HFFc6 (cell line): ENCODE measurements at regions not wholly inside any gene's neighbourhood (a gene's known extent, or its start where the extent isn't known, plus 50 kb on each side); places are given as distances from the start of the nearest gene placed in this dataset.
"Not testable (repeated sequence)": the region's sequence is repeated elsewhere in the genome, so short reads cannot be mapped to it uniquely, and the experiment has no call there.

ENCODE experiments used
- DNase-seq: peaks from one replicate; pipeline ENCODE4 v3.0.0-alpha.2; 2018
- H3K27ac Mint-ChIP-seq: 2 replicates; pipeline ENCODE4 v1.8.0; 2020; ENCODE audit warnings: mild to moderate bottlenecking, mixed read lengths
- H3K27me3 Mint-ChIP-seq: 2 replicates; pipeline ENCODE4 v1.8.0; 2021; ENCODE audit warnings: mild to moderate bottlenecking, moderate library complexity, mixed read lengths; ENCODE audit not compliant: insufficient read depth
- H3K36me3 Mint-ChIP-seq: 2 replicates; pipeline ENCODE4 v1.8.0; 2021; ENCODE audit warnings: low read depth, mixed read lengths
- H3K4me1 Mint-ChIP-seq: 2 replicates; pipeline ENCODE4 v1.8.0; 2020; ENCODE audit warnings: low read depth, mixed read lengths
- H3K4me3 Mint-ChIP-seq: 2 replicates; pipeline ENCODE4 v1.8.0; 2020; ENCODE audit warnings: mild to moderate bottlenecking, moderate library complexity, mixed read lengths
- H3K9me3 Mint-ChIP-seq: 2 replicates; pipeline ENCODE4 v1.8.0; 2020; ENCODE audit warnings: mild to moderate bottlenecking, mixed read lengths
- CTCF ChIP-seq: fragments of 200-600 bp; sonication (generic); IDR thresholded peaks from 2 replicates; pipeline ENCODE4 v1.5.0; 2021; ENCODE audit warnings: antibody characterized with exemption, mild to moderate bottlenecking

DNA sequence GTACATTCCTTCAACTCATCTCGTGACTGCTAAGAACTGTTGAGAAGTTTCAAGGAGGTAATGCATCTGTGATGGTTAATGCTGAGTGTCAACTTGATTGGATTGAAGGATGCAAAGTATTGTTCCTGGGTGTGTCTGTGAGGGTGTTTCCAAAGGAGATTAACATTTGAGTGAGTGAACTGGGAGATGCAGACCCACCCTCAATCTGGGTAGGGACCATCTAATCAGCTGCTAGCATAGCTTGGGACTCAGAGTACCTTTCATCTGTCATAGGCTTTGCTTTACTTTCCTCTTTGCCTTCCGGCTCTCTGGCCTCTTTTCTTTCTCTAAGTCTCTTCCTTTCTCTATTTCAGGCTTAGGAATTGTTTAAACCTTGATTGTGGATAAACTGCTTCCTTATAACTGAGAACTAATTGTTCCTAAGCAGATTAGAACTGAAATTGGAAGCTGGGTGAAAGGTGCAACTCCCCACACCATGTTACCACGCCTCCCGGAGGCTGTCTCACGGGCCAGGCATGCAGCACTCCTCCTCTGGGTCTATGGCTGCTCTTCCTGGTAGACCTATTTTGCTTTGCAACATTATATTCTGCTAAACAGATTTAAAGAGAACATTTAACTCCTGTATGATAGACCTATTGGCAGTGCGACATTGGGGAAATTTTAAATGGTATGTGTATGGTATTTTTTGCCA, 298.2 kb downstream of the CCSER2 start:
- H3K9me3 Mint-ChIP-seq, result peaks cover 19% of the 10 kb centered on the region
- H3K36me3 Mint-ChIP-seq, result no peaks in the 10 kb centered on the region
- no peak for TF ChIP-seq CTCF
- no peaks in the 10 kb centered on the region for H3K27me3 Mint-ChIP-seq
- no peaks in the 10 kb centered on the region for H3K4me1 Mint-ChIP-seq
- no peak overlapping the region for H3K4me3 Mint-ChIP-seq
- H3K27ac Mint-ChIP-seq, result no peak overlapping the region
- no peak for DNase-seq

GRCh38 chr10:84632866-84633265, 304.5 kb downstream of the CCSER2 start:
- TF ChIP-seq CTCF, result no peak
- Mint-ChIP-seq H3K4me1 (no peaks in the 10 kb centered on the region), H3K4me3 (no peak overlapping the region), H3K9me3 (peaks cover 13% of the 10 kb centered on the region; the same call in 1 of the 2 replicates), H3K27me3 (no peaks in the 10 kb centered on the region), H3K36me3 (no peaks in the 10 kb centered on the region), H3K27ac (no peak overlapping the region)
- DNase-seq, result no peak

GRCh38 chr10:84634636-84635035, 306.2 kb downstream of the CCSER2 start:
- no peak for TF ChIP-seq CTCF
- no peaks in the 10 kb centered on the region for H3K36me3 Mint-ChIP-seq
- no peak for DNase-seq
- H3K9me3 Mint-ChIP-seq, result peaks cover 23% of the 10 kb centered on the region
- no peaks in the 10 kb centered on the region for H3K27me3 Mint-ChIP-seq
- H3K4me1 Mint-ChIP-seq, result no peaks in the 10 kb centered on the region
- no peak overlapping the region for H3K27ac Mint-ChIP-seq
- no peak overlapping the region for H3K4me3 Mint-ChIP-seq

DNA sequence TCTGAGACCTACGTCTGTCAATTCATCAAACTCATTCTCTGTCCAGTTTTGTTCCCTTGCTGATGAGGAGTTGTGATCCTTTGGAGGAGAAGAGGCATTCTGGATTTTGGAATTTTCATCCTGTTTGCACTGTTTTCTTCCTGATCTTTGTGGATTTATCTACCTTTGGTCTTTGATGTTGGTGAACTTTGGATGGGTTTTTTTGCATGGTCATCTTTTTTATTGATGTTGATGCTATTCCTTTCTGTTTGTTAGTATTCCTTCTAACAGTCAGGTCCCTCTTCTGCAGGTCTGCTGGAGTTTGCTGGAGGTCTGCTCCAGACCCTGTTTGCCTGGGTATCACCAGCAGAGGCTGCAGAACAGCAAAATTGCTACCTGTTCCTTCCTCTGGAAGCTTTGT, 322.2 kb downstream of the CCSER2 start:
- not testable (repeated sequence) for H3K4me1 Mint-ChIP-seq, H3K27ac Mint-ChIP-seq, H3K36me3 Mint-ChIP-seq, H3K4me3 Mint-ChIP-seq, DNase-seq, H3K27me3 Mint-ChIP-seq
- H3K9me3 Mint-ChIP-seq, result peaks cover 20% of the 10 kb centered on the region

DNA sequence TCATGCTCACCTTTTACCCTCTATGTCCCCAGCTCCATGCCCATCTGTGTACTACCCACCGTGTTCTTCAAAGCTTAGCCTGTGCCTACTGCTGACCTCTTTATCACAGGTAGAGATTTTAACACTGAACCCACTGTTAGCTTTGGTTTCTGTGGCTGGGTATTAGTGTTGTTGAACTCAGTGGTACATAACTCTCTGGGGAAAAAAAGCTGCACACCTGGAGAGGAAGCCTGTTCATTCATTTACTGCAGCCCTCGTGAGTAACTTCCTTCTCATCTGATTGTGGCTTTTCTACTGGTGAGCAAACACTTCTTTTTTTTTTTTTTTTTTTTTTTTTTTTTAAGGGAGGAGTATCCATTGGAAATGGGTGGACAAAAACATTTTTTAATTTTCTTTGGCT, 326.3 kb downstream of the CCSER2 start:
- H3K27me3 Mint-ChIP-seq, result peaks cover 2% of the 10 kb centered on the region
- no peak overlapping the region for H3K4me3 Mint-ChIP-seq
- no peak for DNase-seq
- no peaks in the 10 kb centered on the region for H3K36me3 Mint-ChIP-seq
- H3K4me1 Mint-ChIP-seq, result no peaks in the 10 kb centered on the region
- H3K27ac Mint-ChIP-seq, result no peak overlapping the region
- H3K9me3 Mint-ChIP-seq, result peaks cover 4% of the 10 kb centered on the region
- TF ChIP-seq CTCF, result no peak

GRCh38 chr10:84659027-84659426, 330.6 kb downstream of the CCSER2 start:
- TF ChIP-seq CTCF, result no peak
- H3K4me3 Mint-ChIP-seq, result no peak overlapping the region
- no peaks in the 10 kb centered on the region for H3K36me3 Mint-ChIP-seq
- no peaks in the 10 kb centered on the region for H3K4me1 Mint-ChIP-seq
- H3K27ac Mint-ChIP-seq, result no peak overlapping the region
- peaks cover 5% of the 10 kb centered on the region for H3K27me3 Mint-ChIP-seq
- no peak for DNase-seq
- peaks cover 12% of the 10 kb centered on the region for H3K9me3 Mint-ChIP-seq
